Kidney capillary endothelial cell (primary cell): ENCODE measurements at regions not wholly inside any gene's neighbourhood (a gene's known extent, or its start where the extent isn't known, plus 50 kb on each side); places are given as distances from the start of the nearest gene placed in this dataset.

Experiments used
- DNase-seq: peaks from one replicate; pipeline ENCODE4 v3.0.0-alpha.2; 2018; ENCODE audit warnings: low spot score

DNA sequence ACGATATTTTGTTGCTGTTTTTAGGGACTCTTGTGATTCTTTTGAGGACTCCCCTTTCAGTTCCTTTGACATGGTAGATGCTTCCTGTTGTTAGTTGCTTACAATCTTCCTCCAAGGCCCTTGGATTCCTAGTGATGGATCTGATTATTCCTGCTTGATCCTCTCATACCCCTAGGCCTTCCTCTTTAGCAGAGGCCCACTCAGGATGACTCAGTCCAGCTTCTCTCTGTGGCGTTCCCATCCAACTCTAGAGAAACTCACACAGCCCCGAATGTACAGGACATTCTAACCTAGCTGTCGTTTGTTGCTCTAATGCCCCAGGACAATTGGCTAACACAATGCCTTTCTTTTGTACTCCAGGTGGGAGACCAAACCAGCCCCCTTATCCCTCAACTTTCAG is 191.4 kb downstream of the POSTN start:
- no peak for DNase-seq

DNA sequence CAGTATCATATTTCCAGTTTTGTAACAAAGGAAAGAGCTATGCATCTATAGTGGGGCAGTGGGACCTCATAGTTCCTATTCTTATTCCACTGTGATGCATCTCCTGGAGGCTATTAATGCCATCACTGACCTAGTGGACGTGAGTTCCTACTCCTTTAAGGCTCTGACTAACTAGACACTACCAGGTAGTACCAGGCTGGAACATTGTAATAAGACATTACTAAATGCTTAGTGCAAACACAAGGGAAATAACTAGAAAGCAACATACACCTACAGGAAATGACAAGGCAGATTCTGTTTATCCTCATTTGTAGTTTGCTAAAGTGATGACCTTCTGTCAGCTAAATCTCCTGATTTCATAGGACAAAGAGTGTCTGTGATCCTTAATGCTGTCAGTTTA is 192.5 kb downstream of the POSTN start:
- DNase-seq: no peak

DNA sequence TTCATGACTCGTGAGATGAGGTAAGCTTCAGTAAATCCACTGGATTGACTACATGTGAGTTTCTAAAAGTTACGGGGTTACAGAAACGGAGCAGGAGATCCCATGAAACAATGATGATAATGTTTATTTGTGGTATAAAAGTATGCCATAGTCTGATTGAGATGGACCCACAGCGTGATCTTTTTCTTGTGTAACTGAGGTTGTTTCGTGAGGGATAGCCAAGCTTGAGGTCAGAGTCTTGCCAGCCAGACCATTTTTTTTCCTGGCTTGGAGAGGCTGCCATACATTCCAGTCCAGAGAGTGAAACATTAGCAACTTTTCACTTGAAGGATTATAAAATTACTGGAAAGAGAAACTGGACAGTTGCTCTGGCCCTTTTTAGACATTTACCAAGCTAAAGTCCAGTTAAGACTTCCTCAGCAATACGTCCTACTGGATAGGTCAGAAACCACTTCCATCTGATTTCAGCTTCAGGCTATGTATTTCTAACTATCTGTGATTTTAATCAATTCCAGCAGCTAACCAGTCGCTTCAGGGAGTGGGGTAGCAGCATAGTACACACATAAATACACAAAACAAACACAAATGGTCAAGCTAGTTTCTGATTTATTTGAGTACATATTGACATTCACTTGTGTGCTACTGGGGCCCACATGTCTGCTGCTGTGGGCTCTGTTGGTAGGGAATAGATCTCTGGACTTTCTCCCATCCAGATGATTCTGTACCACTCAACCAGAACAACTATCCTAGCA is 194.6 kb downstream of the POSTN start:
- DNase-seq: no peak

DNA sequence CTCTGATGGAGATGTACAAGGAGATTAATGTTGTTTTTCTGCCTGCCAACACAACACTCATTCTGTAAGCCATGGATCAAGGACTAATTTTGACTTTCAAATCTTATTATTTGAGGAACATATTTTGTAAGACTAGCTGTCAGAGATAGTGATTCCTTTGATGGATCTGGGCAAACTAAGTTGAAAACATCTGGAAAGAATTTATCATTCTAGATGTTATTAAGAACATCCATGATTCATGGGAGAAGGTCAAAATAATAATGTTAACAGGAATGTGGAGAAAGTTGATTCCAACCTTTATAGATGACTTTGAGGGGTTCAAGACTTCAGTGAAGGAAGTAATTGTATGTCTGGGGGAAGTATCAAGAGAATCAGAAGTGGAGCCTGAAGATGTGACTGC is 196.8 kb downstream of the POSTN start:
- no peak for DNase-seq

DNA sequence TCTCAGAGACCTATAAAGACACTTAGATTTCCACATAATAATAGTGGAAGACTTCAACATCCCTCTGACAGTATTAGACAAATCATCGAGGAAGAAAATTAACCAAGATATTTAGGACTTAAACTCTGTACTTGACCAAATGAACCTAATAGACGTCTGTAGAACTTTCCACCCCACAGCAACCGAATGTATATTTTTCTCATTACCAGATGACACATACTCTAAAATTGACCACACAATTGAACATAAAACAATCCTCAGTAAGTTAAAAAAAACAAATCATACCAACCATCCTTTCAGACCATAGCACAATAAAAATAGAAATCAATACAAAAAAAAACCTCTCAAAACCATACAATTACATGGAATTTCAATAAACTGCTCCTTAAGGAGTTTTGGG is 201.0 kb downstream of the POSTN start:
- DNase-seq: no peak

DNA sequence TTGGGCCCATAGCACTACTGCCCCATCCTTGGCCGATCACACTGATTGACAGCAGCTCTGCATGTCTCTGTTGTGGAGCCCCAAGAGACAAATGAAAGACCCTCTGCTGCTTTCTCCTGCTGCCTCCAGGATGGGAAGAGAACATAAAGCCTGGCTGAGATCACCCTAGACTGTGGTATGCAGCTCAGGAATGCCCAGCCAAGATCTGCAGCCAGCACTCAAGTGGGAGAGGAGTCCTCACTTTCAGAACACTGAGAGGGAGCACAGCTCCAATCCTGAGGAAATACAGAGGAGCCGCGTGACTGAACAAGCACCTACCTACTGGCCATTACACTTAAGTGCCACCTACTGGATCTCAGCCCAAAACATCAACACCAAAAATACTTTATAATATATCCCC is 203.0 kb downstream of the POSTN start:
- DNase-seq: no peak

DNA sequence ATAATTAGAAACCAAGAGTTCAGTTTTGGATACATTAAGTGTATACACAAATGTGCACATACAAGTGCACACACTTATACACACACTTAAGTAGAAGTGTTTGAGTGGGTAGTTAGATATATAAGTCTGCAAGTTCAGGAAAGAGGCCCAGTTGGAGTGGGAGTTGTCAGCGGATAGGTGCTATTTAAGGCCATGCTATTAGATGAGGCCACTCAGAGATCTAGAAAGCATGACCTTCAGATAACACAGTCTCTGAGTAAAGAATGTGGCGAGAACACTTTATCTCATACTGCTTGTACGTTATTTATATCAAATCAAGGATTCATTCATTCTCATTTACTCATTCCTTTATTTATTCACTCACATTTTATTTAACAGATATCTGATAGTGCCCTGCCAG is 206.2 kb downstream of the POSTN start:
- DNase-seq: no peak

DNA sequence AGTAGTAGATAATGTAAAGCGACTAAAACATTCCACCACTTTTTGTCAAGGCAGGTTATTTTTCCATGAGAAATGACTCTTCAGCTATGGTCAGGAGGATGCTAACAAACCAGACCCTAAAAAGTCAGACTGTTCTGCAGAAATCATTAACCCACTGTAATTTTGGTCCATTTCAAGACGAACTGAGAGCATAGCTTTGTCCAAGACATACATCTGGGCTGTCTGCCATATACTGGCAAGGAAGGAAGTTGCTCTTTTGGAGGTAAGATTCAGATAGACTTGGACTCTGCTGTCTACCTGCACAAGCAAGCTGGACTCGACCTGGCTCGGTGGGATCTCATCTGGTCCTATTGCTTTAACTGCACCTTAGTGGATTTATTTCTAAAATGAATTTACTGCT is 207.8 kb downstream of the POSTN start:
- no peak for DNase-seq

DNA sequence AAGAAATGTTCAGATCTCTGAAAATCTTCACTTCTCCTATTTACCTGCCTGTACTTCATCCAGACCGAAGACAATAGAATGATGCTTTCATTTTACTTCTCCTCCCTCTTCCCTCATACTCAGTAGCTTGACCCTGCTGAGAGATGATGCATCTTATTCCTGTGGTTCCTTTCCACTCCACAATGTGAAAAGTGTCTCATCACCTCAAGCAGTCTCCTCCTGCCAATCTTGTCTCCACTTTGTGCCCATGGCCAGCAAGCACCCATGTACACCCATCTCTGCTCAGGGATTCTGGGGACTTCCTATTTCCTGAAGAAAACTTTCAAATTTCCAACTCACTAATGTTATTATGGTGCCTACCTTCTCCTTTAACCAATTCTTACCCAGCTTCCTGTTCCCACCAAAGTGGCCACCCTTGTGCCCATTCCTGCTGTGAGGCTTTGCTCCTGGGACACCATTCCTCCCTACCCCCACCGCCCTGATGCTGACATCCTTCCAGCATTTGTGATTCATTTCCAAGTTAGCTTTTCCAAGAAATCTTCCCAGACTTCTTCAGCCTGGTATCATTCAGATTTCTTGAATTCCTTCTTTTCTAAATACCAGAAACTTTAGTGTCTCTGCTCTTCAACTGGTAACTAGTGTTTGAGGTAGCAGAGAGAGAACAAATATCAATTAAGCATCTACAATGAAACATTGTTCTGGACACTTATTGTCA is 212.5 kb downstream of the POSTN start:
- no peak for DNase-seq

DNA sequence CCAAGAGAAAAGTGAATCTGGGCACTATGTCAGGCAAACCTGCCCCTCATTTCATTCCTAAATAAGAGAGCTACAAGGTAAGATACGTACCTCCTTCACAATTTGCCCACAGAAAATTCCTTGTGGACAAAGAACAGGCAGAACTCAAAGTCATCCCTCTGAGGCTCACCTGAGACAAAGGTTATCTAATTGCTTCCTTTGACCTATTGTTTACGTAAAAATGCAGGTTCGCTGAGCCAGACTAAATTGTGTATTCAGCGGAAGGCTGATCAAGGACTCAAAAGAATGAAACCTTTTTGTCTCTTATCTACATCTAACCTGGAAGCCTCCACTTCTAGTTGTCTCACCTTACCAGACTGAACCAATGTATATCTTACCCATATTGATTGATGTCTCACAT is 213.3 kb downstream of the POSTN start:
- DNase-seq: no peak

DNA sequence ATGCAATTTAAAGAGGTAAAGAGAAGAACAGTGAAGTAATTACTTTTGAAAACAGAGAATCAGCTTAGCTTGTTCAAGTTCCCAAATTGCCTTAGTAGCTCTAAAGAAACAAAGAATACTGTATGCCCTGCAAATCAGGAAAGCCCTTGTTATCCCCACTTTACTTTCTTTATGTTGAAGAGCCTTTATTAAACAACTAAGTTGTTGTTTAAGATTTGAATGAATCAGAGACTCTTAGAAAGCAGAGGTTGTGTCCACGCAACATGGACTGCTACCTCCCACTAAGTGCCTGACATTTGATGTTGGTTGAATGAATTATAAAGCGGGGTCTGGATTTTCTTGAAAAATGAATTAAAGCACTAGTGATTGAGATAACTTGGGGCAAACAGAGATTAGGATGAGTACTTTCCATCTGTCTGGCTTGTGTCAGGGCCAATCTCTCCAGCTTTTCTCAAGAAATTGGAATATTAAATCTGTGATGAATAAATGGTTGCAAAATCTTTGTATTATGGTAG is 214.7 kb downstream of the POSTN start:
- DNase-seq: no peak

DNA sequence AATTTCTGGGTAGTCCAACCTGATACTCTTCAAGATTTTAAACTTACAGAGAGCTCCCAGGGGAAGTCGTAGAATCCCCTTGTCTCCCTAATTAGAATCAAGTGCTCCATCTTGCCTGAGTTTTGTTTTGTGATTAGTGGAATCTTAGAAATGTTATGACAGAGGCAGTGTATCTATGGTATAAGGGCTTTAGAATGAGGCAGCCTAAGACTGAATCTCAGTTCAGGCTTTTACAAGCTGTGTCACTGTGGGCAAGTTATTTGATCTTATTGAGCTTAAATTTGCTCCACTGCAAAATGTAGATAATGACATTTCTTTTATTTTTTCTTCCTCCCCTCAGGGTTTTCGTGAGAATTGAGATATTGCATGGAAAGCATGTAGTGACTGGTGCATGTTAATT is 215.5 kb downstream of the POSTN start:
- no peak for DNase-seq

DNA sequence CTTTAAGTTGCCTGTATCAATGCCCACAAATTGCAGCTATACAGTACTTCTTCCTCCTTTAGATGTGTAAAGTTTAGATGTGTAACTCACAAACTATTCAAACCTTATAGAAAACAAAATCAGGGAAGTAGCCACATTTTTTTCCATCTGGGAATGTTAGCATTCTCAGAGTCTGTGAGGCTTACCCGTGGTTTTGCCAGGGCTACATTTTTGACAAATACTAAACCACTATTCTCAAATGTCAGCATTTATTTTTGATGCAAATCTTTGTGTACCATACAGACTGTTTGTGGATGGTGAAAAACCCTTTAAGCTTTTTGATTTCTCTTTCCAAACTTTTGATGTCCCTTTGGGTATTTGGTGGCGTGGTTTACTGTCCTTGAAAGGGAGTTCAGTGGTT is 216.4 kb downstream of the POSTN start:
- DNase-seq: no peak

DNA sequence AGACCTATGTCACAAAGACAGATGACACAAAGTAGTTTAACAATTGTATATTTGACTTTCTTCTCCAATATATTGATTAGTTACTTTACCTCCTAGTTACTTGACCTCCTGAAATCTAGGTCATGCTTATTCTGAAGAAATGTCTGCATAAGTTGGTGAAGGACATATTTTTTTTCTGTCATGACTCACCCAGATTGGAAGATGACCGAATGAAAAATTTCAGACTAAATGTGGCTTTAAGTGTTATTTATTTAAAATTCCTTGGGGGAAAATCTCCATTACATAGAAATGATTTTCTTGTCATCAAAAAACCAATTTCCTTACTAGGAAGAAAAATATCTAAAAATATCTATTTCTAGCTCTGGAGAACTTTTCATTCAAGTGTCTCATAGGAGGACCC is 217.1 kb downstream of the POSTN start:
- no peak for DNase-seq

DNA sequence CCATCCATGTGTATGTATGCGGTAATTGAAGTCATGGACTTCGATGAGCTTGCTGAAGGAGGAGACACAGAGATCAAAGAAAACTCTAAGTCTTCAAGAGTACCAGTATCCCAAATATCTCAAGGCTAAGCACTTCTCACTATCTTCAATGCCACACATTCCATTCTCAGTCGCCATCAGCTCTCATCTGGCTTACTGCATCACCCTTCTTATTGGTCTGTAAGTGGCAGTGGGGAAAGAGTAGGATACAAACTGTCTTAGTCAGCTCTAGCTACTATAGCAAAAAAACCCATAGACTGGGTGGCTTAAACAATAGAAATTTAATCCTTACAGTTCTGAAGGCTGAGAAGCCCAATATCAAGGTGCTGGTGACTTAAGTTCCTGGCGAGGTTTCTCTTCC is 218.7 kb downstream of the POSTN start:
- DNase-seq: no peak

DNA sequence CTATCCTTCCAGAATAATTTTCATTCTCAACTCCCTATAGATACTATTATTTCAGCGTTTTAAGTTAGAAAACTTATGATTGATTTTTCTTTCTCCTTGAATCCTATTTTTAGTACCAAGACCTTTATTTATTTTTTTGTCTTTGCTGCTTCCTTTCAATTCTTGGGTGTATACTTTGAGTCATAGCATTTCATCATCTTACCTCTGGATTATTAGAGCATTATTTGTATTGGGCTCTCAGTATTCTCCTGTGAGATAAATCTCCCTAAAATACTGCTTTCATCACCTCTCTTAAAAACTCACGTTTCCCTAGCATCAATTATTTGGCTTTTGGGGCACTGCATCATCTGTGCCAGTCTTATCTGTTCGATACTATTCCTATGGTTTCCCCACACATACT is 222.8 kb downstream of the POSTN start:
- no peak for DNase-seq

DNA sequence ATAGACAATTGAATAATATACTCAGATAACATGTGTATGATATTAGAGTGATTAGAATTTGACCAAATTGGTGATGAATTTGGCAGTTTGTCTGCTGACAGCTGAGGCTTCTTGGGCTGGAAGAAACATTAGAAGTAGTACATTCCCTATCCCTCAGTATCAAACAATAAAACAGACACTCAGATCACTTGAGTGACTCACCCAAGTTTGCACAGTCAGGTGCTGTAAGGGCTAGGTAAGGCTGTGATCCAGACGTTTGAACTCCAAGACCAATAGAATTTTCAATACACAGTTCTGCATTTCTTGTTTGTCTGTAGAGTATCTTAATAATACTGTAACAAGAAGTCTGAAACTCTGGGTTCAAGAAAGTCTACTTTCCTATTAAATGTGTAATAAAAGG is 223.5 kb downstream of the POSTN start:
- no peak for DNase-seq

DNA sequence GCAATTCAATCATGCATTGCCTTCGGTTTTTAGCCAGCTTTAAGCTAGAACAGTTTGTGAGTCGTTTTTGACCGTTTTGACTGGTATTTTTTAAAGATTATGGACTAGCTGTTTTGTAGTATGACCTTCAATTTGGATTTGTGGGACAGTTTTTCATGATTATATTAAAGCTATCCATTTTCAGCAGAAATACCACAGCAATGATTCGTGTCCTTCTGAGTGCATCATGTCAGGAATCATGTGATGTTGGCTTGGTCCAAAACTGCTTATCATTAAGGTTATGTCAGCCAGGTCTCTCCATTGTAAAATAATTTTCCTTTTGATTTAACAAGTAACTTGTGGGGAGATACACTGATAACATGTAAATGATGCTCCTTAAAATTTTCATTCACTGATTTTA is 229.0 kb downstream of the POSTN start:
- DNase-seq: no peak

DNA sequence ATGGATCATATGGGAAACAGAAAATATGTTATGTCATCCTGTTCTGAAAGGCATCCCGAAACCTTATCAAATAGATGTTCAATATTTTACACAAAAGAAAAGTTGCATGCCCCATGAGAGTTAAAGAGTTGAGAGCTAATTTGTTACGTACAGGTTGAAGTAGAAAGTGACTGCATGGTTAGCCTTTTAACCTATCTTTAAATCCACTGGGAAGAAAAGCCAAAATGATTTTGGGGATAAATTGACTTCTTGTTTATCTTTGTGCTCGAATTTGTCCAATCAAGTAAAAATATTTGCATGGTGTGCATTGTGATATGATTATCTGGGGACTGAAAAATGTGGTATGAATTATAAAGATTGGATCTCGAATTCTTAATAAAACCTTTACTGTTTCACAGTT is 230.1 kb downstream of the POSTN start:
- no peak for DNase-seq

DNA sequence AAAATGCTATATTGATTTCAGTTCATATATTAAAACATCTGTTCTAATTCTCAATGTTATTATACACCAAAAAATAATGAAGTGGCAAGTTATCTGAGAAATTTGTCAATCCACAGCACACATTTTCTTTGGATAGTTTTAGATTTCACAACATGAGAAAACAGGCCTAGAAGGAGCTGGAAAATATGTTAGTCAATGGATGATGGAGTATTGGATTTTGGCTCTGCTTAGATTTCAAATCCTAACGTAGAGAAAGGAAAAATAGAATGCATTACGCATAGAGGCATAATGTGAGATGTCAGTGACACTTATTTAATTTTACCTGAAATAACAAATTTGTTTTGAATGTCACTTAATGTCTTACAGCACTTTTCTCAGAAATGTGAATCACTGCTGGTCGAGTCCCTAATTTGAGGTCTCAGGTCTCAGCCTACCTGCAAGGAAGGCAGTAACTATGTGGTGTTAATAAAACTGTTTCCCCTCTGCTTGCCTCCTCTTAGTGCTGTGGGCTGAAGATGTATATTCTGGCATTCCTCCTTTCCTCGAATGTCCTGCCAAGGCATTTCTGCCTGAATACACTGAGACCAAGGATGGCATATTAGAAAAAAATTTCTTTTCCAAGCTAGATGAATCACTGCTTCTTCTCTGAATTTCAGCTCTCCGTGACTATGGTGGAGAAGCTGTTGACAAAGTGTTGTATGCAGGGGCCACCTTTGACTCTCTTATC is 232.4 kb downstream of the POSTN start:
- no peak for DNase-seq

DNA sequence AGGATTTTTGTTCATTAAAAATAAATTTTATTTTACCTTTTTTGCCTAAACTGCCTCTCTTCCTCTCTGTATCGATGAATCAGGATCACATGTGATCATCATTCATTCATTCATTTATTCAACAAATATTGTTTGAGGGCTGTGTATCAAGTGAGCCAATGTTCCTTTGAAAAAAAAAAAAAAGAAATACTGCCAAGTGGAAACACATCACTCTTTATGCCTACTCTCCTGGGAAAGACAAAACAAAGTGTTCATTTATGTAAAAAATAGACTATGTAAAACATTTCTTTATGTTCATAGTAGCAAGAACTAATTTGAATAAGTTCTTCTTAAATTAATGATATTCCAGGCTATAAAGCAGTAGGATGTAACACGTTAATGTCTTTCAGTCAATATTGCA is 233.1 kb downstream of the POSTN start:
- DNase-seq: no peak

DNA sequence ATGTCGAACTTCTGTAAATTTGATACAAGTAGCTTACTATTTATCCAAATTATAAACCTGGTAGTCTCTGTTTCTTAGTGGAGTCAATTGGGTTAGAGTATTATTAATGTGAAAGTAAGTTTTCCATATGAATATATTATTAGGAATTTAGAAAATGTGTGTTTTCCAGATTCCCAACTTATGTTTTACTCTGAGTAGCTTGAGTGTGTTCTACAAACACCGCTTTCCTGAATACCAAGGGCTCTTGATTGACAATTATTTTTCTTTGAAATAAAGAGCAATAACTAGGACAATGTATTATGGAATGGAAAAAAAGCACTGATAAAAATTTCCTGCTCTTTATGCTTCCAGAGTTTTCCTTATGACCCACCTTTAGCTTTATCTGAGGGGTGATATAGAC is 233.6 kb downstream of the POSTN start:
- no peak for DNase-seq

DNA sequence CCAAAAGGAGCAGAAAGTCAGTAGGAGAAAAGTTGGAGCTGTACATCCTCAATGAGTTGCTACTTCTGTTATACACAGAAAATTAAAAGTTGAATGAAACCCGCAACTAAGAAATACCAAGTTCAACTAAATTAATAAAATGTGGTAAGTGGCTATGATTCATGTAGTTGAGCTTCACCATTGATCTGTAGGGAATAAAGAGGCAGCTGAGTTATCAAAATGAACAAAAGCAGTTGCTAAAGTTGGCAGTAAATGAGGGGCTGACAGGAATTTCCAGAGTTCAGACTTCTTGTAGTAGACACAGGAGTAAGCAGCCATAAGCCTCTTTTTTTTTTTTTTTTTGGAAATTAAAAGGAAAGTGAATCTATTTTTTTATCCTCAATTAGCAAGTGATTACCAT is 234.6 kb downstream of the POSTN start:
- DNase-seq: no peak
